Brain microvascular endothelial cell (primary cell): ENCODE measurements at regions not wholly inside any gene's neighbourhood (a gene's known extent, or its start where the extent isn't known, plus 50 kb on each side); places are given as distances from the start of the nearest gene placed in this dataset.
A peak's percentile ranks its signal among the peaks of the same experiment; 100 is the strongest.

ENCODE experiments used
- DNase-seq: peaks from one replicate; pipeline ENCODE4 v3.0.0-alpha.2; 2020
- H3K27ac ChIP-seq: fragments of 250-450 bp; sonication (Bioruptor Pico); 2 replicates; pipeline ENCODE4 v1.5.1; 2020; ENCODE audit warnings: mild to moderate bottlenecking, moderate library complexity
- H3K27me3 ChIP-seq: fragments of 250-450 bp; sonication (Bioruptor Pico); replicated peaks from 2 replicates; pipeline ENCODE4 v1.5.1; 2020; ENCODE audit warnings: mild to moderate bottlenecking
- H3K36me3 ChIP-seq: fragments of 250-450 bp; sonication (Bioruptor Pico); replicated peaks from 2 replicates; pipeline ENCODE4 v1.5.1; 2020; ENCODE audit warnings: mild to moderate bottlenecking
- H3K4me3 ChIP-seq: 2 replicates; pipeline ENCODE4 v1.5.1; 2011; ENCODE audit warnings: low read depth, mild to moderate bottlenecking, control low read depth, low read length, moderate library complexity
- CTCF ChIP-seq: IDR thresholded peaks from 2 replicates; pipeline ENCODE4 v1.5.1; 2011; ENCODE audit warnings: low read depth, mild to moderate bottlenecking, moderate library complexity, low read length, control low read depth, inconsistent platforms; ENCODE audit errors: missing control alignments
- in situ Hi-C: cut with HindIII; loops from 2 replicates; pipeline ENCODE4 v1.10.0; 2017; ENCODE audit warnings: low sequenced_read_pairs, low pct_ligation_motif_present

- no peak for DNase-seq
- no peaks in the 10 kb centered on the region for H3K27me3 ChIP-seq
- no peak overlapping the region for H3K4me3 ChIP-seq
- H3K36me3 ChIP-seq: no peaks in the 10 kb centered on the region
- in situ Hi-C loops: no loop called here
- peak overlapping the region; percentile 56 for H3K27ac ChIP-seq
- no peak for TF ChIP-seq CTCF
These were observed 100.6 kb upstream of the RUNX1 start for GRCh38 chr21:35149698-35150097.

- Histone ChIP-seq H3K27ac (no peak overlapping the region), H3K36me3 (no peaks in the 10 kb centered on the region), H3K27me3 (no peaks in the 10 kb centered on the region), H3K4me3 (no peak overlapping the region)
- TF ChIP-seq CTCF: no peak
- DNase-seq: no peak
- in situ Hi-C loops: no loop called here
These were observed 98.3 kb upstream of the RUNX1 start for GRCh38 chr21:35147439-35147838.

GRCh38 chr21:35145626-35146233 is 96.6 kb upstream of the RUNX1 start:
- Histone ChIP-seq H3K4me3 (no peak overlapping the region), H3K27ac (no peak overlapping the region), H3K36me3 (no peaks in the 10 kb centered on the region), H3K27me3 (no peaks in the 10 kb centered on the region)
- DNase-seq: no peak
- in situ Hi-C loops: no loop called here
- no peak for TF ChIP-seq CTCF

GRCh38 chr21:35144978-35145377 is 95.9 kb upstream of the RUNX1 start:
- Histone ChIP-seq H3K36me3 (no peaks in the 10 kb centered on the region), H3K4me3 (no peak overlapping the region), H3K27ac (no peak overlapping the region), H3K27me3 (no peaks in the 10 kb centered on the region)
- TF ChIP-seq CTCF: no peak
- in situ Hi-C loops: no loop called here
- DNase-seq: no peak

GRCh38 chr21:35142036-35142815 is 93.1 kb upstream of the RUNX1 start:
- in situ Hi-C loops: no loop called here
- Histone ChIP-seq H3K27me3 (no peaks in the 10 kb centered on the region), H3K36me3 (no peaks in the 10 kb centered on the region), H3K4me3 (no peak overlapping the region), H3K27ac (no peak overlapping the region)
- TF ChIP-seq CTCF: no peak
- no peak for DNase-seq

- Histone ChIP-seq H3K27ac (peak overlapping the region; percentile 63), H3K4me3 (no peak overlapping the region), H3K36me3 (no peaks in the 10 kb centered on the region), H3K27me3 (no peaks in the 10 kb centered on the region)
- no peak for TF ChIP-seq CTCF
- no peak for DNase-seq
- in situ Hi-C loops: no loop called here
These were observed 90.2 kb upstream of the RUNX1 start for GRCh38 chr21:35139382-35139715.
